ENCODE measurements at regions not wholly inside any gene's neighbourhood (a gene's known extent, or its start where the extent isn't known, plus 50 kb on each side); places are given as distances from the start of the nearest gene placed in this dataset.

- in situ Hi-C loops (cut with HindIII; ENCODE audit: low pct_unique_long_range_greater_than_20kb, low sequenced_read_pairs): no loop called here
- no peak for DNase-seq (ENCODE audit: low read depth in 1 of 2, low spot score in 1 of 2)
- no peak for TF ChIP-seq JUND (IDR thresholded peaks at IDR 0.05; ENCODE audit: low read depth)
These were observed 236.9 kb upstream of the IGFBP3 start for GRCh38 chr7:46157931-46158330.

DNA sequence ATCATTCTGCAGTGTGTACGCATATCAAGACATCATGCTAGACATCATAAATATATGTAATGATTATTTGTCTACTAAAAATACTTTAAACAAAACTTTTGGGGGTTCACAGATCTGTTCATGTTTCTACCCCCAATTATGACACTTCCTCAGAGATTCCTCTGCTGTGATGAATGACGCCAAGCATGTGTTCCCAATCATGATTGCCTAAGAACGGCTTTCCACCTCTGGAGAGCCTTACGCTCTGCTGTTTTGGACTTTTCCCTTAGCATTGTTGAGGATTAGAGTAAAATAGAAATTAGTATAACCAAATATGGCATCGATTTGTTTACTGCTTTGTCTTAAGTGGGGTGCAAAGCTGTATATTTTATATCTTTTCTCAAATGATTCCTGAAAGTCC is 236.3 kb upstream of the IGFBP3 start:
- no peak for DNase-seq (ENCODE audit: low read depth in 1 of 2, low spot score in 1 of 2)
- no peak for TF ChIP-seq JUND (IDR thresholded peaks at IDR 0.05; ENCODE audit: low read depth)
- in situ Hi-C loops (cut with HindIII; ENCODE audit: low pct_unique_long_range_greater_than_20kb, low sequenced_read_pairs): no loop called here

- TF ChIP-seq JUND (IDR thresholded peaks at IDR 0.05; ENCODE audit: low read depth): no peak
- in situ Hi-C loops (cut with HindIII; ENCODE audit: low pct_unique_long_range_greater_than_20kb, low sequenced_read_pairs): no loop called here
- DNase-seq (ENCODE audit: low read depth in 1 of 2, low spot score in 1 of 2): no peak
These were observed 235.8 kb upstream of the IGFBP3 start for GRCh38 chr7:46156853-46157252.

GRCh38 chr7:46156086-46156485 is 235.0 kb upstream of the IGFBP3 start:
- in situ Hi-C loops (cut with HindIII; ENCODE audit: low pct_unique_long_range_greater_than_20kb, low sequenced_read_pairs): no loop called here
- no peak for TF ChIP-seq JUND (IDR thresholded peaks at IDR 0.05; ENCODE audit: low read depth)

GRCh38 chr7:46155367-46155766 is 234.3 kb upstream of the IGFBP3 start:
- TF ChIP-seq JUND (IDR thresholded peaks at IDR 0.05; ENCODE audit: low read depth): no peak
- in situ Hi-C loops (cut with HindIII; ENCODE audit: low pct_unique_long_range_greater_than_20kb, low sequenced_read_pairs): no loop called here
- DNase-seq (ENCODE audit: low read depth in 1 of 2, low spot score in 1 of 2): no peak

More at GRCh38 chr7:46156086-46156485, 235.0 kb upstream of the IGFBP3 start:
- no peak for DNase-seq (ENCODE audit: low read depth in 1 of 2, low spot score in 1 of 2)

GRCh38 chr7:46153951-46154787 is 233.1 kb upstream of the IGFBP3 start:
- in situ Hi-C loops (cut with HindIII; ENCODE audit: low pct_unique_long_range_greater_than_20kb, low sequenced_read_pairs): no loop called here
- no peak for TF ChIP-seq JUND (IDR thresholded peaks at IDR 0.05; ENCODE audit: low read depth)
- DNase-seq (ENCODE audit: low read depth in 1 of 2, low spot score in 1 of 2): peak in 1 of 2 experiments; percentile 58

DNA sequence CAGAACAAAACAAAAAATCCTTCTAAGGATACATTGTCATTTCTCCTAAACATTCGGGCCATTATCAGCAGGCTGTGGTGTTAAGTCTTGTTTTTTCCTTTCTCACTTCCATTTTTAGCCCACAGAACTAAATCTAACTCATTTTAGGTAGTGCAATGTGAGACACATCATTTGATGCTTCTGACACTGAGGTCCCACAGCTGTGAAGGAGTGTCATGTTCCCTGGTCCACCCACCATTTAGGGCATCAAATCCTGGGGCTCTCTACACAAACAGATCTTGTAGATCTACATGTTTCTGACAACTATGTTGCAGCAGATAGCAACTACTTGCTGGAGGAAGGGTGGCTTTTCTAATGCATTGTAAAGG is 232.5 kb upstream of the IGFBP3 start:
- TF ChIP-seq JUND (IDR thresholded peaks at IDR 0.05; ENCODE audit: low read depth): no peak
- in situ Hi-C loops (cut with HindIII; ENCODE audit: low pct_unique_long_range_greater_than_20kb, low sequenced_read_pairs): no loop called here
- no peak for DNase-seq (ENCODE audit: low read depth in 1 of 2, low spot score in 1 of 2)

DNA sequence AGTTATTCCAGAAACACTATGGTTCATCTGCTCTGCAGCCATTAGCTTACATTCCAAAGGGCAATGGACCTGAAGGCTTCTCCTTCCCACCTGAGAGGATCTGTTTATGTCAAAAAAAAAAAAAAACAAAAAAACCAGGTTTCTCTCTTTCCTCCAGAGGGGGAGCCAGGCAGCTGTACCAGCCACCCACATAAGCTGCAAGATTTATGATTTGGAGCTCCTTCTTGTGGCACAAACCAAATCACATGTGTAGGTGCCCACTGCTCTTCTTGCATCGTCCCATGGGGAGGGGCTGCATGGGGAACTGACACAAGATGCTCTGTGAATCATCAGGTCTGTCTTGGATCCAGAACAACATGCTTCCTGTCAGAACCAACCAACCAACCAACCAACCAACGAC is 231.6 kb upstream of the IGFBP3 start:
- DNase-seq (ENCODE audit: low read depth in 1 of 2, low spot score in 1 of 2): no peak
- TF ChIP-seq JUND (IDR thresholded peaks at IDR 0.05; ENCODE audit: low read depth): no peak
- in situ Hi-C loops (cut with HindIII; ENCODE audit: low pct_unique_long_range_greater_than_20kb, low sequenced_read_pairs): no loop called here

DNA sequence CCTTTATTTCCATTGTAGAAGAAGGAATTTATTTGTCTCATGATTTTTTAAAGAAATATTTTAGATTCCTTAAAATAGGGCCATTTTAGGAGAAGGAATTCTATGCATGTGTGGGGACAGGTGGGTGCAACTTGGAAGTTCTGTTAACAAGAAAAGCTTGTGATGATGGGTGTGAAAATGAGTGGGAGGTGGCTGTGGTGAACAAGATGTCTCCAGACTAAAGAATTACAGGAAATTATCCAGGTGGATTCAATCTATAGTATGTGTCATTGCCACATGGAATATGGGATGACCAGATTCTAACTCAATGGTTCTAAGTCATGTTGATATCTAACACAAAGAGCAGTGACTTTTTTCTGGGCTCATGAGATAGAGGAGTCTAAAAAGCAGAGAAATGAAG is 229.6 kb upstream of the IGFBP3 start:
- no peak for TF ChIP-seq JUND (IDR thresholded peaks at IDR 0.05; ENCODE audit: low read depth)
- no peak for DNase-seq (ENCODE audit: low read depth in 1 of 2, low spot score in 1 of 2)
- in situ Hi-C loops (cut with HindIII; ENCODE audit: low pct_unique_long_range_greater_than_20kb, low sequenced_read_pairs): no loop called here

GRCh38 chr7:46150202-46150601 is 229.1 kb upstream of the IGFBP3 start:
- peak; percentile 35; the same call in 1 of the 2 replicates for TF ChIP-seq JUND (IDR thresholded peaks at IDR 0.05; ENCODE audit: low read depth)
- peak in 1 of 2 experiments; percentile 83 for DNase-seq (ENCODE audit: low read depth in 1 of 2, low spot score in 1 of 2)
- in situ Hi-C loops (cut with HindIII; ENCODE audit: low pct_unique_long_range_greater_than_20kb, low sequenced_read_pairs): no loop called here

GRCh38 chr7:46147871-46148270 is 226.8 kb upstream of the IGFBP3 start:
- in situ Hi-C loops (cut with HindIII; ENCODE audit: low pct_unique_long_range_greater_than_20kb, low sequenced_read_pairs): no loop called here
- no peak for DNase-seq (ENCODE audit: low read depth in 1 of 2, low spot score in 1 of 2)
- TF ChIP-seq JUND (IDR thresholded peaks at IDR 0.05; ENCODE audit: low read depth): no peak

- in situ Hi-C loops (cut with HindIII; ENCODE audit: low pct_unique_long_range_greater_than_20kb, low sequenced_read_pairs): no loop called here
- no peak for DNase-seq (ENCODE audit: low read depth in 1 of 2, low spot score in 1 of 2)
- no peak for TF ChIP-seq JUND (IDR thresholded peaks at IDR 0.05; ENCODE audit: low read depth)
These were observed 225.6 kb upstream of the IGFBP3 start for GRCh38 chr7:46146454-46147255.

DNA sequence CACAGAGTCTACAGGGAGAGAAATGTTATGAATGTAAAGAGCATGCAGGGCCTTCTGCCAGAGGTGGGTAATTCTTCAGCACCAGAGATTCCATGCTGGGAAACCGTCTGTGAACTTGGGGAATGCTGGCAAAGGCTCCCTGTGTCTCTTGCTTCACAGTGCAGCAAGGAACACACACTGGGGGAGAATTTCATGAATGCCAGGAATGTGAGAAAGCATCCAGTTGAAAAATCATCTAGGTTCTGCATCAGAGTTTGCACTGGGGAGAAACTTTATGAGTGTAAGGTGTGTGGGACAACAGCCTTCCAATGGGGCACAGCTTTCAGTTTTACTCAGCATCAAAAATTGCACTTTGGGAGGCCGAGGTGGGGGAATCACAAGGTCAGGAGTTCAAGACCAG is 224.3 kb upstream of the IGFBP3 start:
- in situ Hi-C loops (cut with HindIII; ENCODE audit: low pct_unique_long_range_greater_than_20kb, low sequenced_read_pairs): no loop called here
- DNase-seq (ENCODE audit: low read depth in 1 of 2, low spot score in 1 of 2): peak; percentile 37 to 94
- TF ChIP-seq JUND (IDR thresholded peaks at IDR 0.05; ENCODE audit: low read depth): peak; percentile 82
